ENCODE measurements at regions not wholly inside any gene's neighbourhood (a gene's known extent, or its start where the extent isn't known, plus 50 kb on each side); places are given as distances from the start of the nearest gene placed in this dataset.
A peak's percentile ranks its signal among the peaks of the same experiment; 100 is the strongest.

DNA sequence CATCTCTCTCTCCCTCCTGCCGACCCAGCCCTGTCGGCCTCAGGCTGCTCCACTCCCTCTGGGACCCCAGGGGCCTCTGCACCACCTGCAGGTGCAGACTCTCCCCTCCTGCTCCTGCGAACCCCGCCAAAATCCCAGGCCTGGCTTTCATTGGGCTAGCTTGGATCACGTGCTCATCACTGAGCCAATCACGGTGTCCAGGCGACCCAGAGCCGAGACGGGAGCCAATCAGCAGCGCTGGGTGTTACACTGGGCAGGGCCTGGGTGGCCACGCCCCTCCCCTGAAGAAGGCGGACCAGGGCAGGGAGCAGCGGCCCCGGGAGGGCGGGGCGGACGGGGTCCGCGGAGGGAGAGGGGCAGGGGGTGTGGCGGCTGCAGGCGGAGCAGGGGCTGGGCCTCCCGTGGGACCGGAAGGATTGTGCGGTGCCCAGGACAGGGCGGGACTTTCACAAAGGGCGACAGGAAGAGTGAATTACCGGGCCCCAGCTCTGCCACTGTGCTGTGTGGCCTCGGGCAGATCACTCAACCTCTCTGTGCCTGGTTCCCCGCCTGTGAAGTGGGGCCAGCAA, 66.6 kb upstream of the FBRSL1 start:
- Histone ChIP-seq H3F3A (replicated peaks; ENCODE audit: insufficient read depth) (no peaks in the 10 kb centered on the region), H3K9me3 (no peaks in the 10 kb centered on the region), H4K20me1 (ENCODE audit: insufficient read depth) (no peaks in the 10 kb centered on the region), H3K4me3 (ENCODE audit: low read depth in 2 of 2, low read length in 1 of 2) (no peak overlapping the region), H3K4me1 (ENCODE audit: control insufficient read depth in 1 of 2, insufficient read depth in 2 of 2, low read depth in 1 of 2, low read length in 1 of 2) (no peaks in the 10 kb centered on the region; a peak in 1 of 4 replicates), H3K4me2 (no peak overlapping the region), H3K79me2 (ENCODE audit: insufficient read depth) (no peaks in the 10 kb centered on the region), H3K27ac (ENCODE audit: low read depth in 2 of 2, low read length in 1 of 2) (no peak overlapping the region), H3K27me3 (ENCODE audit: insufficient read depth) (peaks cover 57% of the 10 kb centered on the region), H3K9me2 (no peaks in the 10 kb centered on the region), H3K36me3 (replicated peaks in 1 of 2; ENCODE audit: control insufficient read depth in 1 of 2, insufficient read depth in 2 of 2, low read length in 1 of 2) (no peaks in the 10 kb centered on the region), H2AFZ (ENCODE audit: low read depth) (no peak overlapping the region), H3K9ac (no peak overlapping the region)
- ChIA-PET POLR2A (no interaction called here), CTCF (interaction anchor here (1.3 to 2.4 kb wide), 2 partner anchors 9 to 101 kb away, joined by 3 to 15 read pairs; no protein-coding TSS in a partner anchor)
- TF ChIP-seq USF1 (IDR thresholded peaks at IDR 0.05; ENCODE audit: borderline replicate concordance, low read depth) (peak; percentile 71), NRF1 (IDR thresholded peaks at IDR 0.05; ENCODE audit: low read depth, low read length) (no peak), RXRA (IDR thresholded peaks at IDR 0.05; ENCODE audit: borderline replicate concordance, low read depth) (no peak), POLR2AphosphoS5 (IDR thresholded peaks at IDR 0.05; ENCODE audit: low read depth, low read length) (no peak), SIN3A (IDR thresholded peaks at IDR 0.05; ENCODE audit: borderline replicate concordance, low read depth, low read length) (no peak), MXI1 (IDR thresholded peaks at IDR 0.05; ENCODE audit: low read depth, low read length) (no peak), RAD21 (IDR thresholded peaks at IDR 0.05; ENCODE audit: low read length) (no peak)
- TF ChIP-seq, protein P1, sequence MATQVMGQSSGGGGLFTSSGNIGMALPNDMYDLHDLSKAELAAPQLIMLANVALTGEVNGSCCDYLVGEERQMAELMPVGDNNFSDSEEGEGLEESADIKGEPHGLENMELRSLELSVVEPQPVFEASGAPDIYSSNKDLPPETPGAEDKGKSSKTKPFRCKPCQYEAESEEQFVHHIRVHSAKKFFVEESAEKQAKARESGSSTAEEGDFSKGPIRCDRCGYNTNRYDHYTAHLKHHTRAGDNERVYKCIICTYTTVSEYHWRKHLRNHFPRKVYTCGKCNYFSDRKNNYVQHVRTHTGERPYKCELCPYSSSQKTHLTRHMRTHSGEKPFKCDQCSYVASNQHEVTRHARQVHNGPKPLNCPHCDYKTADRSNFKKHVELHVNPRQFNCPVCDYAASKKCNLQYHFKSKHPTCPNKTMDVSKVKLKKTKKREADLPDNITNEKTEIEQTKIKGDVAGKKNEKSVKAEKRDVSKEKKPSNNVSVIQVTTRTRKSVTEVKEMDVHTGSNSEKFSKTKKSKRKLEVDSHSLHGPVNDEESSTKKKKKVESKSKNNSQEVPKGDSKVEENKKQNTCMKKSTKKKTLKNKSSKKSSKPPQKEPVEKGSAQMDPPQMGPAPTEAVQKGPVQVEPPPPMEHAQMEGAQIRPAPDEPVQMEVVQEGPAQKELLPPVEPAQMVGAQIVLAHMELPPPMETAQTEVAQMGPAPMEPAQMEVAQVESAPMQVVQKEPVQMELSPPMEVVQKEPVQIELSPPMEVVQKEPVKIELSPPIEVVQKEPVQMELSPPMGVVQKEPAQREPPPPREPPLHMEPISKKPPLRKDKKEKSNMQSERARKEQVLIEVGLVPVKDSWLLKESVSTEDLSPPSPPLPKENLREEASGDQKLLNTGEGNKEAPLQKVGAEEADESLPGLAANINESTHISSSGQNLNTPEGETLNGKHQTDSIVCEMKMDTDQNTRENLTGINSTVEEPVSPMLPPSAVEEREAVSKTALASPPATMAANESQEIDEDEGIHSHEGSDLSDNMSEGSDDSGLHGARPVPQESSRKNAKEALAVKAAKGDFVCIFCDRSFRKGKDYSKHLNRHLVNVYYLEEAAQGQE (IDR thresholded peaks at IDR 0.05; ENCODE audit: low read depth, low read length) = no peak
- WGBS (ENCODE audit: low lambda C conversion rate) = 34% methylated on average over 10 of the region's 29 CpGs
- peak; percentile 81 for DNase-seq

- CTCF ChIA-PET = interaction anchor here (2.4 kb wide), 1 partner anchor 8 kb away, joined by 15 read pairs; no protein-coding TSS in a partner anchor
Observed at GRCh38 chr12:132422381-132423043, 67.4 kb upstream of the FBRSL1 start.

More at GRCh38 chr12:132422381-132423043, 67.4 kb upstream of the FBRSL1 start:
- POLR2A ChIA-PET = no interaction called here
- Histone ChIP-seq H3K27ac (ENCODE audit: low read depth in 2 of 2, low read length in 1 of 2) (no peak overlapping the region), H2AFZ (ENCODE audit: low read depth) (no peak overlapping the region), H3F3A (replicated peaks; ENCODE audit: insufficient read depth) (no peaks in the 10 kb centered on the region), H3K79me2 (ENCODE audit: insufficient read depth) (no peaks in the 10 kb centered on the region), H3K36me3 (replicated peaks in 1 of 2; ENCODE audit: control insufficient read depth in 1 of 2, insufficient read depth in 2 of 2, low read length in 1 of 2) (no peaks in the 10 kb centered on the region), H3K4me1 (ENCODE audit: control insufficient read depth in 1 of 2, insufficient read depth in 2 of 2, low read depth in 1 of 2, low read length in 1 of 2) (no peaks in the 10 kb centered on the region; a peak in 1 of 4 replicates), H3K9ac (no peak overlapping the region), H3K27me3 (ENCODE audit: insufficient read depth) (peaks cover 65% of the 10 kb centered on the region), H3K9me3 (no peaks in the 10 kb centered on the region), H4K20me1 (ENCODE audit: insufficient read depth) (no peaks in the 10 kb centered on the region), H3K9me2 (no peaks in the 10 kb centered on the region), H3K4me3 (ENCODE audit: low read depth in 2 of 2, low read length in 1 of 2) (no peak overlapping the region), H3K4me2 (no peak overlapping the region)
- no peak for DNase-seq
- 30% methylated on average over 3 of the region's 6 CpGs for WGBS (ENCODE audit: low lambda C conversion rate)
- TF ChIP-seq SMC3 (IDR thresholded peaks at IDR 0.05; ENCODE audit: low read depth, low read length) = no peak
- TF ChIP-seq NRF1 (IDR thresholded peaks at IDR 0.05; ENCODE audit: low read depth, low read length) = no peak
